Stimulated activated CD4-positive, alpha-beta T cell treated with anti-CD3 and anti-CD28 coated beads, TNF-alpha, amount 100 ng/mL, for 48 hours (primary cell): ENCODE measurements at regions not wholly inside any gene's neighbourhood (a gene's known extent, or its start where the extent isn't known, plus 50 kb on each side); places are given as distances from the start of the nearest gene placed in this dataset.
"Not testable (repeated sequence)": the region's sequence is repeated elsewhere in the genome, so short reads cannot be mapped to it uniquely, and the experiment has no call there.

ENCODE experiments used
- DNase-seq, 3 donors: peaks; one replicate each; pipeline ENCODE4 v3.0.0-alpha.2; 2020; ENCODE audit warnings: low read depth in 3 of 3

DNA sequence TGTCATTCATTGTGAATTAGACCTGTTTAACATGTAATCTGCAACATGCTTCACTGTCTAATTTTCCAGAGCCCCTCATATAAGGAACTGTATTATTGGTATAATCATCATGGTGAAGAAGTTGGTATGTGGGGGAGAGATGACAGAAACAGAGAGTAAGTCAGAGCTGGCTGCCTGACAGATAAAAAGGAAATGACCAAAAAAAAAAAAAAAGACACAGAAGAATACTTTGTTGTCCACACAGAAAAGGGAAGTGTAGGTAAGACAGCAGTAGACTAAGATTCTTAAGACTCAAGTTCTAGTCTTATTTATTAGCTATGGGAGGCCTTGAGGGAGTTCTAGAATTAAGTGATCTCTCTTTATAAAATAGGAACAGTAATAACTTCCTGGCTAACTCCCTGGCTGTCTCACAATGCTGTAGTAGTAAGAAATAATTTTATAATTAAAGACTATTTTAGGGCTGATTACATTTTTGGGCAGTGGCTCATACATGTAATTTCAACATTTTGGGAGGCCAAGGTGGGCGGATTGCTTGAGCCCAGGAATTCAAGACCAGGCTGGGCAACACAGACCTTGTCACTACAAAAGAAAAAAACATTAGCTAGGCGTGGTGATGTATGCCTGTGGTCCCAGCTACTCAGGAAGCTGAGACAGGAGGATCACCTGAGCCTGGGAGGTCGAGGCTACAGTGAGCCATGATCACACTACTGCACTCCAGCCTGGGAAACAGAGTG is 102.5 kb downstream of the PRL start:
- no peak for DNase-seq

- DNase-seq, result no peak
Observed at GRCh38 chr6:22199771-22200170, 97.1 kb downstream of the PRL start.

- no peak for DNase-seq
Observed at GRCh38 chr6:22204153-22204552, 92.7 kb downstream of the PRL start.

GRCh38 chr6:22205266-22205665 is 91.6 kb downstream of the PRL start:
- no peak for DNase-seq

DNA sequence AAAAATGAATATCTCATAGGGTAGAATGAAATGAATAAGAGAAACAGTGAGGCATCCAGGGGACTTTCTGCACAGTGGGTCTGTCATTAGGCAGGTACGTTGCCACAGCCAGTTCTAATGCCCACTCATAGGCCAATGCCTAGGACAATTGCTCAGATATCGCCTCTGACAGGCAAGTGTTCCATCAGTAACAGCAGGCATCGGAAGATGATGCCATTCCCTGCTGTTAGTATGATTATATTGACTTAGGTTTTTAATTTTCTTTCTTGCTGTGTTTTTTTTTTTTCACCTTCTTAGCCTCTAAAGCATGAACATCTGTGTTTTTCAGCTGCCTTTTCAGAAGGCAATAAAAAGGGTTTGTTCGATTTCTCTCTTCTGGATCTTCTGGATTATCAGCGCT is 90.7 kb downstream of the PRL start:
- no peak for DNase-seq

GRCh38 chr6:22208026-22208425 is 88.8 kb downstream of the PRL start:
- no peak for DNase-seq

DNA sequence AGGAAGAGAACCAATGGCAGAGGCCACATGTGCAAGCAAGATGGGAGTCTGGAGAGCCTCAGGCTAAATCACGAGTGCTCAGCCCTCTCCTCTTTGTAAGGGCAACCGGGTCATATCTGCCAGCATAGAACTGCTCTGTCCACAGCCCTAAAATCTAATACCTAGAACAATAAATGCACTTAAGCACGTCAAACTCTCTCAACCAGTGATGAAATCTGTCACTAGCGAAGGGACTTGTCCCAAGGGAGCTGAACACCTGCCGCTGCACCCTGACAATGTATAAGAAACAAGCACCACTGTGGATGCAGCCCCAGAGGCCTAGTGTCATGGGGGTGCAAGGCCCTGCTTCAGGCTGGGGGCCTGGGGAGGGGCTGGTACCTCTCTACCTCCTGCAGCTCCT is 82.5 kb downstream of the PRL start:
- no peak for DNase-seq

DNA sequence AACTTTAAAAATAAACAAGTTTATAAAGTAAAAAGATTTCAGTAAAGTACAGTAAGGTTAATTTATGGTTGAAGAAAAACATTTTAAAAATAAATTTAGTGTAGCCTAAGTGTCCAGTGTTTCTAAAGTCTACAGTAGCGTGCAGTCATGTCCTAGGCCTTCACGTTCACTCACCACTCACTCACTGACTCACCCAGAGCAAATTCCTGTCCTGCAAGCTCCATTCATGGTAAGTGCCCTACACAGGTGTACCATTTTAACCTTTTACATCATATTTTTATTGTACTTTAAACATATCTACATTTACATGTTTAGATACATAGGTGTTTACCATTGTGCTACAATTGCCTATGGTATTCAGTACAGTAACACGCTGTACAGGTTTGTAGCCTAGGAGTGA is 81.4 kb downstream of the PRL start:
- not testable (repeated sequence) for DNase-seq

GRCh38 chr6:22218410-22218809 is 78.4 kb downstream of the PRL start:
- DNase-seq, result no peak

GRCh38 chr6:22219925-22220324 is 76.9 kb downstream of the PRL start:
- no peak for DNase-seq

GRCh38 chr6:22221211-22221610 is 75.6 kb downstream of the PRL start:
- DNase-seq, result no peak

GRCh38 chr6:22221630-22222029 is 75.2 kb downstream of the PRL start:
- DNase-seq, result no peak

- no peak for DNase-seq
Observed at GRCh38 chr6:22222469-22222868, 74.4 kb downstream of the PRL start.

DNA sequence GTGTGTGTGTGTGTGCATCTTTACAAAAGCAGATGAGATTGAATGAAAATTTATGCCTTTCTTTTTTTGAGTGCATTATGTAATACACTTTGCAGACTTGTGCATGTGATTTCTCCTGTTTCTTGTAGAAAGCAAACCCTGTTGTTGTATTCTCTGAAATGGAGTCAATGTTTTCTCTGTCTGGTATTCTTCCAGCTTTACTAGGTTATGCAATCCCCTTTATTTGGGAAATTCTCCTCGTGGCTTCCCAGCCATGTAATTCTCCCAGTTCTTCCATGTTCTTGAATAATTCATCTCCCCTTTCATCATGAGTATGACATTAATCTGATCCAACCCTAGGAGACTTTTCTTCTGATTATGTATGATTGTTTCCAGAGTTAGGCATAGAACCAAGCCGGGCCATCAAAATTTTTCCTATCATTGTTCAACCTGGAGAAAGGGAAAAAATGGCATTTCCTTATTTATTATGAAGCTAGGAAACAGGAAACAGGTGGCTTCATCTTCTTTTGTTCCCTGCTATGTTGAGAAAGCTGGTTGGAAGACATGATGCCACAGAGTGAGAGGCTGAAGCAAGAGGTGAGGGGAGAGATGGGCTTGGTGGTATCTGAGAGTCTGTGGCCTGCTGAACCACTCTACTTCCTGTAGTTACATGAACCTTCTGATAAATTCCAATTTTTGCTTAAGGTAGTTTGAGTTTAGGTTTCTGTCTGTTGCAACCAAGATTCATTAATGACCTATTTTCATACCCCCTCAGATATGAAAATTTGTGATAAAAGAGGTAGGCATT is 68.8 kb downstream of the PRL start:
- DNase-seq, result no peak

DNA sequence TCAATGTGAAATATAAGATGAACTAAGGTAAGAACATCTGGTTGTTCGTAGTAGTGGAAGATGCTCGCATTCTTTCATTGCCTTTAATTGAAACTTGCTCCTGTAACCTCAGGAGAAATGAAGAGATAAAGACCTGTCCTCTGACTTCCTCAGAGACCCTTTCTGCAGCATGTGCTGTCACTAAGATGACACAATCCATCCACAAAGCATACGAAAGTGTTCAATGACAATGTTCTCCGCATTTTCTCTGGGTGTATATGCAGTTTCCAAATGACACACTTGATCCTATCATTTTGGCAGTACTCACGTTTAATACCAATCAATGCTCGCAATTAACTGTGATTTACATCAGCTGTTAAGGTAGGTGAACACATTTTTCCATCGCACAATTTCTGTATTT is 65.8 kb downstream of the PRL start:
- DNase-seq, result no peak

- no peak for DNase-seq
Observed at GRCh38 chr6:22231616-22232015, 65.2 kb downstream of the PRL start.

DNA sequence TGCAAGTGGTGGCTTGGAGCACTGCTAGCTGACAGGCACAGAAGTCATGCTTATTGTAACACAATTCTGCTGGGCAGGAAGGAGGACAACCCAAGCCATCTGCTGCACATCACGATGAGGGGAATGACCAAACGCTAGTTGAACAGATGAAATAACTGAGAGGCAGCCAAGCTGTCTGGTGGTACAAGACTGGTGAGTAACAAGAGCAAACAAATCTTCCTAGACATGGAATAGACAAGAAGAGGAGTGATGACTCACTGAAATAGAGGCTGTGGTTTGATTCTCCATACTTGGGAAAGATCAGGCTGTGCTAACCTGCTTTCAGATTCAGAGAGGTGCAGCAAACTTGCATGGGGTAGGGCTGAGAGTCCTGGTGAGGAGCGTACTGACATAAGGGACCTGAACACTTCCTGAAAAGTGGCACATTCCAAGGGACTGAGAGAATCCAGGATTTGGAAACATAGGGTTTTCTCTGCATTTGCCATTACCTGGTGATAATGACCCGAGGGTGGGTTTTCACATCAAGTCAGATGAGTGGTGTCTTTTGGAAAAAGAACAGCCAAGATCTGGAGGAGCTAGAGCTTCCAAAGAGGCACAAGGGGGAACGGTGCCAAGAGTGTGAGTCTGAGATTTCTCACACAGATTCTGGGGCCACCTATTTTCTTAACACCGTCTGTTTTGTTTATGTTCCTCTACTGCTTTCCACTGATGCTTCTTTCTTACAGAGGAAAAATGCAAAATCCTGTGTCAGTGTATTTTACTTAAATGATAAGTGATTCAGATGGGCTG is 60.0 kb downstream of the PRL start:
- DNase-seq, result no peak
